ENCODE measurements at regions not wholly inside any gene's neighbourhood (a gene's known extent, or its start where the extent isn't known, plus 50 kb on each side); places are given as distances from the start of the nearest gene placed in this dataset.
"Not testable (repeated sequence)": the region's sequence is repeated elsewhere in the genome, so short reads cannot be mapped to it uniquely, and the experiment has no call there.

GRCh38 chr4:19577097-19577496 lies 674.6 kb upstream of the SLIT2 start:
- TF ChIP-seq, protein P1, sequence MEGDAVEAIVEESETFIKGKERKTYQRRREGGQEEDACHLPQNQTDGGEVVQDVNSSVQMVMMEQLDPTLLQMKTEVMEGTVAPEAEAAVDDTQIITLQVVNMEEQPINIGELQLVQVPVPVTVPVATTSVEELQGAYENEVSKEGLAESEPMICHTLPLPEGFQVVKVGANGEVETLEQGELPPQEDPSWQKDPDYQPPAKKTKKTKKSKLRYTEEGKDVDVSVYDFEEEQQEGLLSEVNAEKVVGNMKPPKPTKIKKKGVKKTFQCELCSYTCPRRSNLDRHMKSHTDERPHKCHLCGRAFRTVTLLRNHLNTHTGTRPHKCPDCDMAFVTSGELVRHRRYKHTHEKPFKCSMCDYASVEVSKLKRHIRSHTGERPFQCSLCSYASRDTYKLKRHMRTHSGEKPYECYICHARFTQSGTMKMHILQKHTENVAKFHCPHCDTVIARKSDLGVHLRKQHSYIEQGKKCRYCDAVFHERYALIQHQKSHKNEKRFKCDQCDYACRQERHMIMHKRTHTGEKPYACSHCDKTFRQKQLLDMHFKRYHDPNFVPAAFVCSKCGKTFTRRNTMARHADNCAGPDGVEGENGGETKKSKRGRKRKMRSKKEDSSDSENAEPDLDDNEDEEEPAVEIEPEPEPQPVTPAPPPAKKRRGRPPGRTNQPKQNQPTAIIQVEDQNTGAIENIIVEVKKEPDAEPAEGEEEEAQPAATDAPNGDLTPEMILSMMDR (IDR thresholded peaks at IDR 0.05) = no peak
- no peak overlapping the region for H3K4me3 Mint-ChIP-seq
- no peaks in the 10 kb centered on the region for H3K36me3 Mint-ChIP-seq (ENCODE audit: low read depth)
- no peaks in the 10 kb centered on the region for H3K9me3 Mint-ChIP-seq
- no peaks in the 10 kb centered on the region for H3K4me1 Mint-ChIP-seq
- no peak for DNase-seq
- no peak overlapping the region for H3K27ac Mint-ChIP-seq
- no peaks in the 10 kb centered on the region for H3K27me3 Mint-ChIP-seq (ENCODE audit: low read depth, poor library complexity)

DNA sequence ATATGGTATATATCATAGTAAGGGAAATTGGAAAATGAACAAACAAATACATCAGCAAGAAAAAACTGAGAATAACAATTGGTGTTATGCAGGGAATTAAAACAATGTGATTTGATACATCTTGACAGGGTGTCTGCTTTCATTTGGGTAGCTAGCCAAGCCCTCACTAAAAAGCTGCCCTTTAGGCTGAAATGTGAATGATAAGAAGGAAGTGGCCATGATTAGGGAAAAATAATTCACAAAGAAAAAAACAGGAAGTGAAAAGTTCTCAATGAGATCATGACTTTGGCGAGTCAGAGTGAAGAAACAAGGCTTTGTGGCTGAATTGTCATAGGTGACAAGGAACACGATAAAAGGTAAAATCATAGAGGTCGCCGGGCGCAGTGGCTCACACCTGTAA lies 675.8 kb upstream of the SLIT2 start:
- no peaks in the 10 kb centered on the region for H3K9me3 Mint-ChIP-seq
- H3K4me1 Mint-ChIP-seq = no peaks in the 10 kb centered on the region
- H3K36me3 Mint-ChIP-seq (ENCODE audit: low read depth) = no peaks in the 10 kb centered on the region
- no peaks in the 10 kb centered on the region for H3K27me3 Mint-ChIP-seq (ENCODE audit: low read depth, poor library complexity)
- DNase-seq = no peak
- no peak overlapping the region for H3K4me3 Mint-ChIP-seq
- TF ChIP-seq, protein P1 (IDR thresholded peaks at IDR 0.05) = no peak
- no peak overlapping the region for H3K27ac Mint-ChIP-seq

DNA sequence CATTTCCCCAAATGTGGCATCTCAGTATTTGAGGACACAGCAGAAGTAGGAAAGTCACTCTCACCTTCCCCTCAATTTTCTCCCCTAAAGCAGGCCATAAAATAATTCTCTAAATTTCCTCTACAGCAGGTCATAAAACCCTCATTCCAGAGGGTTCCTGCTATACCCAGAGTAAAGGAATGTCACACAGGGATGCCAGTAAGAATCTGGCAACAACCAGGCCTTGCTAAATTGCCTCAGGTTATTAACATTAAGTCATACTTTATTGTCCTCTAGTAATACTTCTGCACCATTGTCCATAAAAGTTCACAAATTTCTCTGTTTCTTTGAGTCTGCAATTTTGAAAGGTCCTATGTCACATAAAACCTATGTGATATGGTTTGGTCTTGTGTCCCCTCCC lies 685.7 kb upstream of the SLIT2 start:
- peaks cover 4% of the 10 kb centered on the region for H3K27me3 Mint-ChIP-seq (ENCODE audit: low read depth, poor library complexity)
- peaks cover 10% of the 10 kb centered on the region for H3K9me3 Mint-ChIP-seq
- H3K4me3 Mint-ChIP-seq = no peak overlapping the region
- H3K27ac Mint-ChIP-seq = no peak overlapping the region
- no peaks in the 10 kb centered on the region for H3K4me1 Mint-ChIP-seq
- no peaks in the 10 kb centered on the region for H3K36me3 Mint-ChIP-seq (ENCODE audit: low read depth)
- DNase-seq = no peak
- TF ChIP-seq, protein P1 (IDR thresholded peaks at IDR 0.05) = no peak

- Mint-ChIP-seq H3K9me3 (peaks cover 10% of the 10 kb centered on the region), H3K4me3 (no peak overlapping the region), H3K4me1 (peaks cover 5% of the 10 kb centered on the region), H3K27ac (no peak overlapping the region), H3K36me3 (ENCODE audit: low read depth) (no peaks in the 10 kb centered on the region), H3K27me3 (ENCODE audit: low read depth, poor library complexity) (no peaks in the 10 kb centered on the region)
- no peak for DNase-seq
- TF ChIP-seq, protein P1 (IDR thresholded peaks at IDR 0.05) = no peak
These were observed 689.2 kb upstream of the SLIT2 start for GRCh38 chr4:19562456-19562855.

GRCh38 chr4:19557161-19557560 lies 694.5 kb upstream of the SLIT2 start:
- no peak for DNase-seq
- TF ChIP-seq, protein P1 (IDR thresholded peaks at IDR 0.05) = no peak

GRCh38 chr4:19556276-19556675 lies 695.4 kb upstream of the SLIT2 start:
- not testable (repeated sequence) for H3K4me3 Mint-ChIP-seq; H3K27me3 Mint-ChIP-seq (ENCODE audit: low read depth, poor library complexity); H3K27ac Mint-ChIP-seq; DNase-seq; H3K9me3 Mint-ChIP-seq; H3K36me3 Mint-ChIP-seq (ENCODE audit: low read depth)
- peaks cover 11% of the 10 kb centered on the region for H3K4me1 Mint-ChIP-seq

More at GRCh38 chr4:19557161-19557560, 694.5 kb upstream of the SLIT2 start:
- Mint-ChIP-seq H3K27me3 (ENCODE audit: low read depth, poor library complexity) (no peaks in the 10 kb centered on the region), H3K27ac (no peak overlapping the region), H3K4me3 (no peak overlapping the region), H3K4me1 (peaks cover 11% of the 10 kb centered on the region), H3K9me3 (peaks cover 7% of the 10 kb centered on the region), H3K36me3 (ENCODE audit: low read depth) (no peaks in the 10 kb centered on the region)
